ENCODE measurements at regions not wholly inside any gene's neighbourhood (a gene's known extent, or its start where the extent isn't known, plus 50 kb on each side); places are given as distances from the start of the nearest gene placed in this dataset.
A peak's percentile ranks its signal among the peaks of the same experiment; 100 is the strongest.

DNA sequence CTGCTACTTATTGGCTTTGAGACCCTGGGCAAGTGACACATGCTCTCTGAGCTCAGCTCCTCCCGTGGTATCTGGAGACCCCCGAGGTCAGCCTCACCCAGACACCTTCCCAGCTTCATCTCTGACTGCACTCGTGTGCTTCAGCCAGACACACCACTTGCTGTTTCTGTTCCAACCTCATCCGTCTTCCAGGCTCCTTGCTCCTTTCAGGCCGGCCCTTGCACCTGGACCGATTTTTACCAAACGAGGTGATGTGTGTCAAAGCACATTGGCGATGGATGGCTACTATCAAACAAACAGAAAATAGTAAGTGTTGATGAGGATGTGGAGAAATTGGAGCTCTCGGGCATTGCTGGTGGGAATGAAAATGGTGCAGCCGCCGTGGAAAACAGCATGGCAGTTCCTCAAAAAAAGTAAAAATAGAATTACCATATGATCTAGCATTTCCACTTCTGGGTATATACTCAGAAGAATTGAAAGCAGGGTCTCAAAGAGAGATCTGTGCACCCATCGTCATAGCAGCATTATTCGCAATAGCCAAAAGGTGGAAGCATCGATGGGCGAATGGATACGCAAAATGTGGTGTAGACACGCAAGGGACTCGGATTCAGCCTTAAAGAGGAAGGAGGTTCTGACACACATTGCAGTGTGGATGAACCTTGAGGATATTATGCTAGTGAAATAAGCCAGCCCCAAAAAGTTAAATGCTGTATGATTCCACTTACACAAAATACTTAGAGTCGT, 96.1 kb upstream of the IER5L start:
- DNase-seq: no peak

DNA sequence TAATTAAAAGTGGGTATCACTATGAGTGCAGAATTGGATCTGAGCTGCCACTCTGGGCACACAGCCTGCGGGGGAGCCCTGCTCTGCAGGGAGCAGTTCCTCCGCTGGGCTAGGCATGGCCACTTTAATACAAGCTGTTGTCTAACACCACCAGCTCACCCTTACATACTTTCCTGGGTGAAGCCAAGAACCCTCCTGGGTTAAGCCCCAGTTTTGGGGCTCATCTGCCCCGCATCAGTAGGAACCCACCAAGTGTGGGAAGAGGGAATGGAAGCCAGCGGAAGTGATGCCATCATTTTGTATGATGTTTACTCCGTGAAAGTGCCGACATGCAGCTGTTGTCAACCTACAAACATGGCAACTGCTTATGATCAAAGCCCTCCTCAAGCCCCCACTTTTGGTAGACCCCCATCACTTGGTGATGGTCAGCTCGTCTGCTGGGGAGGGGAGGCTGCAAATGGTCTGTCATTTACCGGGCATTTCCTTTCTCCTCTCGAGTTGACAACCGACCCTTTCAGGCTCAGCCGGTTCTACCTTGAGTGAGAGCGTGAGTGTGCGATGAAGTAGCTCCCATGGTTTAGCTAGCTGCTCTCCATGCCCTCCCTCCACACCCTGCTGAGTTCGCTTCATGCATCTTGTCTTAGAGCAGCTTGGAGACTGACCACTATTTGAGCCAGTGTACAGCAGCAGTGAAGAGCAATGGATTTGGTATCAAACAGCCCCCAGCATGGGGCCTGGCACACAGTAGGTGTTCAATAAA, 95.3 kb upstream of the IER5L start:
- no peak for DNase-seq

DNA sequence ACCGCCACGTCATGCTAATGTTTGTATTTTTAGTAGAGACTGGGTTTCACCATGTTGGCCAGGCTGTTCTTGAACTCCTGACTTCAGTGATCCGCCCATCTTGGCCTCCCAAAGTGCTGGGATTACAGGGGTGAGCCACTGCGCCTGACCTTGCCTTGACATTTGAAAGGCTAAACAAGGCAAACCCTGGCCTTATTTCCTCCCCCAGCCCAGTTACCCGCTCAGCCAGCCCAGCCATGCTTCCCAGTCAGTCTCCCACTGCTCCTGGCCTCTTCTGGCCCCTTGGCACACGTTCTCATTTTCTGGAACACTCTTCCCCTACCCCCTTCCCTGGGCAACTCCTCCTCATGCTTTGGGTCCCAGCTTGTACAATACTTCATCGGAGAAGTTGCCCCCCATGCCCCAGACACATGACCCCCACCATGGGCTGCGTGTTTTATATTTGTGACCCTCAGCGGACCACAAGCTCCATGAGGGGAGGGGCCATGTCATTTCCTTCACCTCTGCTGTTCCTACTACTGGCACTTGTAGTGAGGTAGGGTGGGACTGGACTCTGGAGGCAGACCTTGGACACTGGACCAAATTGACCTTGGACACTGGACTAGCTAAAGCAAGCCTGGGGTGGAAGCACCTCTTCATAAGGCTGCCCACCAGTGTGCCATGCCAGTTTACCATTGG, 94.4 kb upstream of the IER5L start:
- DNase-seq: no peak

DNA sequence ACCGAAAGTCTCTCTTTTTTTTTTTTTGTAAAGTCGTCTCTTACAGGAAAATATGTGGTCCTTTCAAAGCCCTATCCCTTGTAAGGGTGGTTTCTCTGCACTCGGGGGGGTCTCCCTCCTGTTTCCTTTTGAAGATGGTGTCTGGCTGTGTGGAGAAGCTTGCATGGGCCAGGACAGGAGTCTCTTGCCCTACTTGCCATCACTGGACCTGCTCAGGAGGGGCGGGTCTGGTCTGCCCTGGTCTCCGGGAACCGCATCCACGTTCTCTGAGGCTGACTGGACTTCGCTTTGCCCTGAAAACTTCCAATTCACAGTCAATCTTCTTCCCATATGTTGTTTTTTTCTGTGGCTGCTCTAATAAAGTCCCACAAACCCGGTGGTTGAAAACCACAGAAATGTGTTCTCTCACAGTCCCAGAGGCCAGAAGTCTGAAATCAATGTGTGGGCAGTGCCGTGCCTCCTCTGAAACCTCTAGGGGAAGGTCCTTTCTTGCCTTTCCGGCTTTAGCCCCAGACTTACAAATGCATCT, 92.9 kb upstream of the IER5L start:
- no peak for DNase-seq

DNA sequence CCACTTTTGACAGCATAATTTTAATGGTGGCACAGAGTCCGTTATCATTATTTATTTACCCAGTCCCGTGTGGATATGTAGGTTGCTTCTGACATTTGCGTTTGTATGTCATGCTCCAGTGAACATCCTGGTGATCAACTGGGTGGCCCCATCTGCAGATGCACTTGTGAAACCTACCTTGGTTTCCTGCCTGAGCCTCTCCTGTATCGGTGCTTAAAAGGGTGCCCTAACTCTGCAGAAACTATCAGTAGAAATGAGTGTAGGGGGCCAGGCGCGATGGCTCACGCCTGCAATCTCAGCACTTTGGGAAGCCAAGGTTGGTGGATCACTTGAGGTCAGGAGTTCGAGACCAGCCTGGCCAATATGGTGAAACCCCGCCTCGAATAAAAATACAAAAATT, 92.1 kb upstream of the IER5L start:
- no peak for DNase-seq

DNA sequence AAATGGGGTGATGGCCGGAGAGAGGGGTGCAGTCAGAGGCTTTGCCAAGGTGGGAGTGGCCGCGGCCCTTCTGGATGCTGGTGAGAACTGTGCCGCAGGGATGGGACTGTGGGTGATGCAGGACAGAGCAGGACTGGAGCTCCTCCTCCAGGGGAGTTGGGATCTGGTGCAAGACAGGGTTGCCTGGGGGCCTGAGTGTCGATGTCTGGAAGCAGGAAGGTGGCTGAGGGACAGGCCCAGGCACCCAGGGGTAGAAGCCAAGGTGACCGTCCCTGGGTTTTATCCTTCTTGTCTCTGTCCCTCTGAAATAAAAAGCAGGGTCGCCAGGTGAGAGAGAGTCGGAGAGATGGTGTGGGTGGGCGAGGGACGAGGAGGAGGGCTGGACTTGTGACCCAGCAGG, 89.1 kb upstream of the IER5L start:
- DNase-seq: no peak

DNA sequence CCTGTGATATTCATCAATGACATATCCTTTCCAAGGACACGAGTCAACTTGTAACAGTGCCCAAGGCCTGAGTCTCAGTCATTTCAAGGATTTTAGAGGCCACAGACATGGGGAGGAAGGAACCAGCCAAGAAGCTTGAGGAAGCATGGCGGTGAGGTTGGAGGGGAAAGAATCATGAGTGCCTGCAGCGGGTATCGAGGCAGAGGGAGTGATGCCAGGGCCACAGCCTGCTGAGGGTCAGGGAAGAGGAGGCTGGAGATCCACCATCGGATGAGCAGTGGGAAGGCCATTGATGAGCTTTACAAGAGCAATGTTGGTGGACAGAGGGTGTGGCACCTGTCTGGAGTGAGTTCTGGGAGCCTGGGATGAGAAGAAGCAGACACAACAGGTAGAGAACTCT, 88.5 kb upstream of the IER5L start:
- no peak for DNase-seq

DNA sequence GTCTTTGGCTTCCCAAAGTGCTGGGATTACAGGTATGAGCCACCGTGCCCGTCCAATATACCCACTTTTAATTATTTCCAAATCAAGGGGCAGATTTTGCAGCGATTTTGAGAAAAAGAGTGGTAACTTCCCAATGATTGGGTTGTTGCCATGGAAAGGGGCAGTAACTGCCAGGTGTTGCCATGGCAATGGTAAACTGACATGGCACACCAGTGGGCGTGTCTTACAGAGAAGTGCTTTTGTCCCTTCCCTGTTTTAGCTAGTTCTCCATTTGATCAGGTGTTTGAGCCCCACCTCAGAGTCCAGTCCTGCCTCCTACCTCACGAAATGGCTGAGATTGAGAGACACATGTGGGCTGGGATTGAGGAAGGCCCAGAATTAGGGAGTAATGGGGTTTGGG, 86.3 kb upstream of the IER5L start:
- no peak for DNase-seq

DNA sequence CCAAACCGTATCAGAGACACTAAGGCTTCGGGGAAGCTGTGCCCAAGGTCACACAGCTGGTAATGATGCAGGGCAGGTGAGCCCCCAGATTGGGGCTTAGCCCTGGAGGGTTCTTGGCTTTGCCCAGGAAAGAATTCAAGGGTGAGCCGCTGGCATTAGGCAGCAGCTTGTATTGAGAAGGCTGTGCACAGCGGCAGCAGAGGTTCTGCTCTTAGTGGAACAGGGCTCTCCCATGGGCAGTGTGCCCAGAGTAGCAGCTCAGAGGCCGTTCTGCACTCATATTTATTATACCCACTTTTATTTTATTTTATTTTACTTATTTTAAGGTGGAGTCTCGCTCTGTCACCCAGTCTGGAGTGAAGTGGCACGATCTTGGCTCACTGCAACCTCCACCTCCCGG, 85.8 kb upstream of the IER5L start:
- no peak for DNase-seq

DNA sequence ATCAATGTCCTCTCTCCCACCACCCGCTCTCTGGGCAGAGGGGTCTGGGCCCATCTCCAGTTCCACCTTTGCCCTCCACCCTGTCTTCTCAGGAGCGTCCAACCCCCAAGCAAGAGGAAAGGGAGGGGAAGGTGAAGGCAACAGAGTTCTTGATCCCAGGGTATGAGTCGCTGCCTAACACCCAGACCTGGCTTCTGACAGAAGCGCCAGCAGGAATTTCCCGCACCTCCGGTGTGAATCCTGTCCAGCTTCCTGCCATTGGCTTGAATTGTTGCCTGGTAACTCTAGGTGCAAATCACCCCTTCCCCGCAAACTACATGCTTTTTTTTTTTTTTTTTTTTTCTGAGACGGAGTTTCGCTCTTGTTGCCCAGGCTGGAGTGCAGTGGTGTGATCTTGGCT, 84.2 kb upstream of the IER5L start:
- DNase-seq: no peak

DNA sequence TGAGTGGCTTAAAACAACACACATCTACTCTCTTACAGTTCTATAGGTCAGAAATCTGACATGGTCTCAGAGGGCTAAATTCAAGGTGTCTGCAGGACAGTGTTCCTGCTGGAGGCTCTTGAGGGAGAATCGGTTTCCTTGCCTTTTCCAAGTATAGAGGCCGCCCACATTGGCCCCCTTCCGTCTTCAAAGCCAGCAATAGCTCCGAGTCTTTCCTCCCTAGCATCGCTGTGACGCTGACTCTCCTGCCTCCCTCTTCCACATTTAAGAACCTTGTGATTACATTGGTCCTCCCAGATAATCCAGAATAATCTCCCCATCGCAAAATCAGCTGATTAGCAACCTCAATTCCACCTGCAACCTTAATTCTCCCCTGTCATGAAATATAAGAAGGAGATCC, 81.3 kb upstream of the IER5L start:
- no peak for DNase-seq

DNA sequence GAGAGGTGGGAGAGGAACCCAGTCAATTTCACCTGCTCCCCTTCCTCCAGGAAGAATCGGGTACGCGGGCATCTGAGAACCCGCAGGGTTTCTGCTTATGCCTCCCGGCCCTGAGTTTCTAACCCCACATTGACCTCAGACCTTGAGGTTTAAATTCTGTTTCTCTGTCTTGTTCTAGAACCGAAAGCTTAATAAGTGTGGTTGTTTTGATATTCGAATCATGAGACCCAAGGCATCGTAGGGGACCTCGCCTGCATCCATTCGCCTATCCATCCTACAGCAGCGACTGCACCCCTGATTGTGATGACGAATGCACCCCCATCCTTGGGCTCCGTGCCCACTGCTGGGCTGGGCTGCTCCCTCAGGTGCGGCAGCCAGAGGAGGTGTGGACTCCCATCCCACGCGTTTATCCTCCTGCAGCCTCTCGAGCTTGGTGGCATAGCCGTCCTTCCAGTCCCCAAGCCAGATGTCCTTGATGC, 80.8 kb upstream of the IER5L start:
- DNase-seq: no peak

DNA sequence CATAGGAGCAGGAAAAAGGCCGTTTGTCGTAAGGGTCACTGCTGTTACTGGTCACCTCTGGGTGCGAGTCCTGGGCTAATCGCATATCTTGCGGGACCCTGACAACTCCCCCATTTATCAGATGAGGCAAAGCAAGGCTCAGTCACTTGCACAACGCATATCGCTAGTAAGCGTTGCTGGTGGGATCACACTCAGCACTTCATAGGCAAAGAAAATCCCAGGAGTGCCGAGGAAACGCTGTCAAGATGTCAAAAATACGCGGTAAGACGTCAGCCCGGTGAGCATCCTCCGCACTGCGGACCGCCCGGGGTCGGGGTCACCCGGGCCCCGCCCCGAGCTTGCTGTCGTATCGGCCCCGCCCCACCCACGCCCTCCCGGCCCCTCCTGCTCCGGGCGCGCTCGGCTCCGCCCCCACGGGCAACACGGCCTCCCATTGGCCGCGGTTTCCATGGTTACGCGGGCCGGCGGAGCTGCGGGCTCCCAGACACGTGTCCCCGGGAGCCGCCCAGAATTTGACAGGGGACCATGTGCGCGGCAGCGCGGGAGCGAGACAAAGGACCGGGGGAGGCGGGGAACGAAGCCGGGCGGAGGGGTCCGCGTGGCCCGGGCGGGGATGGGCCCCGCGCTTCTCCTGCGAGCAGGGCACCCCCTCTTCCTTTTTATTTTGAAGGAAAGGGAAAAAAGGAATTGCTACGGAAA, 80.2 kb upstream of the IER5L start:
- DNase-seq: peak; percentile 46

DNA sequence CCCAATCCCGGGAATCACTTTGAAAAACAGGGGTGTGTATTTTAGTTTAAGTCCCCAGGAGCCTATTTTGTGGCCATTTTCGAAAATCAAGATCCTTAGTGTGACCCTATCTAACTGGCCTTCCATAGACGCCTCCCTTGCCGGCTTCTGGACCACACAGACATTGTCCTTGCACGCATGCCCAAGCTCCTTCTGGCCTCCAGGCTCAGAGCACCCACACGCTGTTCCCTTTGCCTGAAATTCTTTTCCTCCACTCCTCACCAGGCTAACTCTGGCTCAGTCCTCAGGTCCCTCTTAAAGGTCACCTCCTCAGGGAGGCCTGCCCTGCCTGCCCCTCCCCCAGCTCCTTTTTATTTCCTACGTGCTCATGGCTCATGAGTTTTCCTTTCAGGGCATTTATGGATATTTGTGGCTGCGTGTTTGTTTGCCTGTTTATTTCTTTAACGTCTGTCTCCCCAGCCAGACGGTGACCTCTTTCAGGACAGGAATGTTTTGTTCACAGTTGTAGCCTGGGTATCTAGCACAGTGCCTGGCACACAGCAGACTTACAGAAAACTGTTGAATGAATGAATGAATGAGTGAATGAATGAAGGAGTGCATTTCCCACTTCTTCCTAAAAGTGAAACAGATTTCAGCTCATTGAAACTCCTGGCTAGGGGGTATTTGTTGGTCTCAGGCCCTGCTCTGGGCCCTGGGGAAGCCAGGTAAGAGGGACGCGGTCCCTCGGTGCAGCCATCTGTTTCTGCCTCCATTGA, 79.1 kb upstream of the IER5L start:
- DNase-seq: no peak

DNA sequence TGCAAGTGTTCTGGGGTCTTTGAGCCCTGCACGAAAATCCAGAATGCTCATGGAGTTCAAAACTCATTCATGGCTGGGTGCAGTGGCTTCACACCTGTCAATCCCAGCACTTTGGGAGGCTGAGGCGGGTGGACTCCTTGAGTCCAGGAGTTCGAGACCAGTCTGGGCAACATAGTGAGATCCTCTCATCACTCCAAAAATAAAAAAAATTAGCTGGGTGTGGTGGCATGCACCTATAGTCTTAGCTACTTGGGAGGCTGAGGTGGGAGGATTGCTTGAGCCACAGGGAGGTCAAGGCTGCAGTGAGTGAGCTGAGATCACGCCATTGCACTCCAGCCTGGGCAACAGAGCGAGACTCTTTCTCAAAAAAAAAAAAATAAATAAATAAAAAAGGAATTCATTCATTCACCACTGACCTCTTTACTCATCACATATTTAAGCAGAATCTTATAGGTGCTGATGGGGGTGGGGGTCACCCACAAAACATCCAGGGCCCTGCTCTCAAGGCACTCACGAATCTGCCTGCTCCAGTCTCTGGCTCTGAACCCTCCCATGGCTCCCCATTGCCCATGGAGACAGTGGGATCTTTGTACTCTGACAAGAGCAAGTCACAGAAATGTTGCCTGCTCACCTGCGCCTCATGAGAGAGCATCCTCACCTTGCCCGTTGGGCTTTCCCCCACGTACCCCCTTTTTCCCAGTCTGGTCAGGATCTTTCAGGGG, 76.7 kb upstream of the IER5L start:
- no peak for DNase-seq

DNA sequence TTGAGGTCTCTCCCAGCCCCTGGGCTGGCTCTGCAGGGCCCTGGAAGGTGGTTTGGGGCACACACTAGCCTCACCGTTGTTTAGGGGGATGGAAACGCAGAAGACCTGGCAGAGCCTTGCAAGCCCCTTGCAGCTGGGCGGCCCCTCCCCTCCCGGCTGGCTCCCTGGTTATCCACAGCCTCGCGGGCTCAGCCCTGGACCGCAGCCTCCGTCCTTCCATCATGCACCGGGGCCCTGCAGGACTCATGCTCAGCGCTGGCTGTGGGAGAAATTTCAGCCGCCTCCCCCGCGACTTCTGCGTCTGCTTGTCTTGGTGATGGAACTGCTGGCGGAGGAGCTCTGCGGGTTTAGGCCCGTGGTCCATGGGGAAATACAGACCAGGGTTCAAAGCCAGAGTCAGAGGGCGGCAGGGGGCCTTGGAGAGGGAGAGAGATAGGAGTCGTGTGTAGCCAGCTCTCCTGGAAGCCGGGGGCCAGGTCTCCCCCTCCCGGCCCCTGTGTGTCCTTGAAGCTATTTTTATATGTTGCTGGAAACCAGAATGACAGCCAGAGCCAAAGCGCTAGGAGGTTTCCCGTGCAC, 75.8 kb upstream of the IER5L start:
- no peak for DNase-seq

DNA sequence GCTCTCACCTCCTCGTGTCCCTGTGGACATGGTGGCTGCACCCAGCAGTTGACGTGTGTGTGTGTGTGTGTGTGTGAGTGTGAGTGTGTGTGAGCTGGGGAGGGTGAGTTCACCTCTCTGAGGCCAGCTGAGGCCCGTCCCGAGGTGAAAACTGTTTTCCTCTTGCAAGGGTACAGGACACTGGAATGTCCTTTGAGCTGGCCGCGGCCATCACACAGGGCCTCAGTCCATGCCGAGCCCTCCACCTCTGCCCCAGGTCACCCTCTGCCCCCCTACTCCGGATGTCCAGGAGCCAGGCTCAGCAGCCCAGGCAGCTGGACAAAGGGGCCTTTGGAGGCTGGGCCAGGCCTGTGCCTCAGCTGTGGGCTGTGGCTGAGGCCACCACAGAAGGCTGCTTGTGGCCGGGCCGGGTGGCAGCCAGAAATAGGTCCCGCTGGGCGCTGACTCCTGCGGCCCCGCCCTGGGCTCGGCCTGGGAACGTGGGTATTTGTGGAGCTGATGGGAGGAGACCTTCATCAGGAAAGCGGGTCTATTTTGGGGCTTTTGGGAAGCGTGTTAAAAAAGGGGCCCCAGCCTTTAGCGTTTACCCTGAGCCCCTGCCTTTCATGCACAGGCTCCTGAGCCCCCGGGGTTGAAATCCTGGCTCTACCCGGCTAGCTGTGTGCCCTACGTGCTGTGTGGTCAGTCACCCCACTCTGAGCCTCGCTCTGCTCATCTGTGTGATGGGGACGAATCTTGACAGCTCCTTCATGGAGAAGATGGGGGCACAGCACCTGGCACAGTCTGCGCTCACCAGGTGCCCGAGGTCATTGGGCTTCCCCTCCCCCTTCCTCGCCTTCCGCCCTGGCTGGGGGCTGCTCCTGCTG, 75.1 kb upstream of the IER5L start:
- DNase-seq: no peak

DNA sequence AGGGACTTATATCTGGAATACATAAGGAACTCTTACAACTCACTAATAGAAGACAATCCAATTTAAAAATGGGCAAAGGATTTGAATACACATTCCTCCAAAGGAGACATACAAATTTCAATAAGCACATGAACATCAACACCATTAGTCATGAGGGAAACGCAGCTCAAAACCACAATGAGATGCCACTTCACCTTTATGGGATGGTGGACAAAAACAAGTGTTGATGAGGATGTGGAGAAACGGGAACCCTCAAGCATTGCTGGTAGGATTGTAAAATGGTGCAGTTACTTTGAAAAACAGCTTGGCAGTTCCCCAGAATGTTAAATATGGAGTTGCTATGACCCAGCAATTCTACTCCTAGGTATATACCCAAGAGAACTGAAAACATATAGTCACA, 72.7 kb upstream of the IER5L start:
- DNase-seq: no peak

DNA sequence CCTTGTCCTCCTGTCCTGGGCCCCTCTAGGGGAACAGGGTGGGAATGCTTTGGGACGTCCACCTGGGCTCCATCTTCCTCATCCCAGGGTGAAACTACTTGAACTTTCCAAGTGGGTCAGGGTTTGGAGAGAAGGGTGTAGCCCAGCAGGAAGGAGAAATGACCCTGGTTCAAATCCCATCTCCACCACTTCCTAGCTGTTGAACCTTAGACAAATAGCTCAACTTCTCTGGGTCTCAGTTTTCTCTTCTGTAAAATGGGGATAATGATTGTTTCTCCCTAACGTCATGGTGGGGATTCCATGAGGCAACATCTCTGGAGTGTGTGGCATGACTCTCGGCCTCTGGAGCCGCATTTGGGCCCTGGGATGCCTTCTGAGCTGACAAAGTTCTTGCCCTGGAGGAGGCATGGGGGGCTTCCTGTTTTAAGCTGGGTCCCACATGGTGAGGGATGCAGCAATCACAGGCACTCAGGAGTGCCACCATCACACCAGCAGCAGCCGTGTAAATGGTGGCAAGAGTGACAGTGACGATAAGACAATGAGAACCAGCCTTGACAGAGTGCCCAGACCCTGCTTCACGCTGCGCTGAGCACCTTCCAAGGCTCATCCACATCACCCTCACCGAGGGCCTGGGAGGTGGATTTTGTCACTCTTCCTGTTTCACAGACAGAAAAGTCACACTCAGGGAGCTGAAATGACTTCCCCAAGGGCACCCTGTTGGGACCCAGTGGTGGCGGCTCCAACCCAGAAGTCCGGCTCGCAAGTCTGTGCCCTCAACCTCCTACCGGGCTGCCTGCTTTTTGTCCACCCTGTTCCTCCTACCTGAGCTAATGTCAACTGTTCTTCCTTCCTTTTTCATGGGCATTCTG, 69.5 kb upstream of the IER5L start:
- DNase-seq: no peak

All from NCI-H526 treated with DMSO at 0.1 percent for 48 hours (cell line).